Right lobe of liver (tissue), 6 donors: ENCODE measurements at regions not wholly inside any gene's neighbourhood (a gene's known extent, or its start where the extent isn't known, plus 50 kb on each side); places are given as distances from the start of the nearest gene placed in this dataset.

ENCODE experiments used
- ATAC-seq, 4 donors: fragments of 200-7000 bp; cut with Tn5 transposase; one replicate each; pipeline ENCODE4 v1.9.1; 2020; ENCODE audit warnings: mild to moderate bottlenecking in 4 of 4, moderate library complexity in 4 of 4
- DNase-seq, 3 donors: peaks; one replicate each; pipeline ENCODE4 v3.0.0-alpha.2; 2020
- H3K27ac ChIP-seq, 3 donors: fragments of 200-600 bp; one replicate each; pipeline ENCODE4 v1.8.0; 2022
- H3K27me3 ChIP-seq, 2 donors: fragments of 200-600 bp; one replicate each; pipeline ENCODE4 v1.8.0; 2022
- H3K36me3 ChIP-seq, 4 donors: fragments of 200-600 bp; sonication (generic) in 1 of 4; one replicate each; pipeline versions ENCODE4 v1.5.1 to v1.8.0; 2017 to 2022; ENCODE audit warnings: control low read depth in 1 of 4
- H3K4me1 ChIP-seq, 4 donors: fragments of 200-600 bp; sonication (generic) in 1 of 4; one replicate each; pipeline versions ENCODE4 v1.5.1 to v1.8.0; 2017 to 2022; ENCODE audit warnings: control low read depth in 1 of 4
- H3K4me3 ChIP-seq, 3 donors: fragments of 200-600 bp; one replicate each; pipeline ENCODE4 v1.8.0; 2022
- H3K9me3 ChIP-seq, 4 donors: fragments of 200-600 bp; sonication (generic) in 1 of 4; one replicate each; pipeline versions ENCODE4 v1.5.1 to v1.8.0; 2017 to 2022; ENCODE audit warnings: control low read depth in 1 of 4
- CTCF ChIP-seq, 4 donors: fragments of 200-600 bp in 3 of 4; fragments of 450-650 bp in 1 of 4; IDR thresholded peaks; one replicate each; pipeline versions ENCODE4 v1.5.1 to v1.8.0; 2016 to 2022; ENCODE audit warnings: antibody characterized with exemption in 4 of 4, mild to moderate bottlenecking in 2 of 4
- POLR2A ChIP-seq: fragments of 450-650 bp; IDR thresholded peaks from one replicate; pipeline ENCODE4 v1.6.1; 2017; ENCODE audit warnings: antibody characterized with exemption, mild to moderate bottlenecking
- WGBS: methylation state at CpG from one replicate; pipeline ENCODE4 v1.1.6; 2018; ENCODE audit warnings: low coverage, low lambda C conversion rate; ENCODE audit not compliant: insufficient coverage; ENCODE audit errors: missing lambda C conversion rate; 5-methylcytosine and 5-hydroxymethylcytosine counted together
- intact Hi-C, 2 donors: fragments of 100-400 bp; cut with DNase I; formaldehyde crosslinking; loops; one replicate each; pipeline versions ENCODE4 v1.11.2 to v1.14.1; 2022
- donor health status: DM: no; HTN: yes; CAD: no.
- donor health status: DM: no; HTN: no; CAD: no.
- donor health status: DM: no; HTN: no; CAD: no.
- donor health status: DM: no; HTN: yes; CAD: no.
- donor health status: DM: no; HTN: yes; CAD: no.

- Histone ChIP-seq H3K9me3 (no peaks in the 10 kb centered on the region), H3K27me3 (no peaks in the 10 kb centered on the region), H3K4me1 (no peaks in the 10 kb centered on the region), H3K4me3 (no peak overlapping the region), H3K36me3 (no peaks in the 10 kb centered on the region), H3K27ac (no peak overlapping the region)
- DNase-seq: no peak
- WGBS: 36% methylated on average over 7 of the region's 9 CpGs
- intact Hi-C loops: no loop called here
- TF ChIP-seq POLR2A (no peak), CTCF (IDR thresholded peaks at IDR 0.05) (no peak)
- ATAC-seq: no peak
These were observed 232.5 kb downstream of the TDRD15 start for GRCh38 chr2:21356086-21356856.

- Histone ChIP-seq H3K27ac (no peak overlapping the region), H3K4me1 (no peaks in the 10 kb centered on the region), H3K27me3 (no peaks in the 10 kb centered on the region), H3K36me3 (no peaks in the 10 kb centered on the region), H3K4me3 (no peak overlapping the region), H3K9me3 (no peaks in the 10 kb centered on the region)
- no peak for TF ChIP-seq CTCF (IDR thresholded peaks at IDR 0.05)
- intact Hi-C loops: no loop called here
- DNase-seq (no peak), ATAC-seq (no peak)
- WGBS: 68% methylated on average over 3 of the region's 3 CpGs
These were observed 233.1 kb downstream of the TDRD15 start for GRCh38 chr2:21356857-21357255.

- H3K4me3 ChIP-seq: no peak overlapping the region
- TF ChIP-seq POLR2A: no peak
- no peak for TF ChIP-seq CTCF (IDR thresholded peaks at IDR 0.05)
- no peak for DNase-seq
- H3K27me3 ChIP-seq: no peaks in the 10 kb centered on the region
- H3K4me1 ChIP-seq: no peaks in the 10 kb centered on the region
- ATAC-seq: no peak
- intact Hi-C loops: no loop called here
- H3K9me3 ChIP-seq: no peaks in the 10 kb centered on the region
- H3K27ac ChIP-seq: no peak overlapping the region
- no peaks in the 10 kb centered on the region for H3K36me3 ChIP-seq
- 63% methylated on average over 2 of the region's 2 CpGs for WGBS
These were observed 235.2 kb downstream of the TDRD15 start for GRCh38 chr2:21358976-21359375.

- Histone ChIP-seq H3K27me3 (no peaks in the 10 kb centered on the region), H3K4me3 (no peak overlapping the region), H3K9me3 (no peaks in the 10 kb centered on the region), H3K4me1 (no peaks in the 10 kb centered on the region), H3K27ac (no peak overlapping the region), H3K36me3 (no peaks in the 10 kb centered on the region)
- ATAC-seq: no peak
- intact Hi-C loops: no loop called here
- 79% methylated on average over 3 of the region's 3 CpGs for WGBS
- no peak for TF ChIP-seq CTCF (IDR thresholded peaks at IDR 0.05)
- no peak for TF ChIP-seq POLR2A
- DNase-seq: no peak
These were observed 237.6 kb downstream of the TDRD15 start for GRCh38 chr2:21361384-21361783.
